Keratinocyte (primary cell): ENCODE measurements at regions not wholly inside any gene's neighbourhood (a gene's known extent, or its start where the extent isn't known, plus 50 kb on each side); places are given as distances from the start of the nearest gene placed in this dataset.

Source experiments
- DNase-seq: peaks from one replicate; pipeline ENCODE4 v3.0.0-alpha.2; 2011; ENCODE audit warnings: low read depth, missing footprints, low spot score
- FAIRE-seq: peaks from 2 replicates; lab custom pipeline; 2011; peaks lifted over from hg19 to GRCh38; lab: Jason Lieb, UNC
- H2AFZ ChIP-seq: 2 replicates; pipeline ENCODE4 v1.6.0; 2012; ENCODE audit warnings: low read length, control low read depth, inconsistent platforms; ENCODE audit not compliant: control insufficient read depth
- H3K27ac ChIP-seq: 2 replicates; pipeline ENCODE4 v1.5.1; 2011; ENCODE audit warnings: low read length; ENCODE audit not compliant: control insufficient read depth, insufficient read depth
- H3K27me3 ChIP-seq: 3 replicates; pipeline ENCODE4 v1.6.0; 2011; ENCODE audit warnings: low read length; ENCODE audit not compliant: control insufficient read depth, insufficient read depth; ENCODE audit errors: extremely low read depth
- H3K36me3 ChIP-seq, 2 experiments: 2 replicates in 1 of 2; 3 replicates in 1 of 2; pipeline ENCODE4 v1.5.1; 2011; ENCODE audit warnings: low read length in 2 of 2, mild to moderate bottlenecking in 1 of 2; ENCODE audit not compliant: control insufficient read depth in 2 of 2, insufficient read depth in 2 of 2; ENCODE audit errors: extremely low read depth in 1 of 2
- H3K4me1 ChIP-seq: 3 replicates; pipeline ENCODE4 v1.5.1; 2011; ENCODE audit warnings: low read length; ENCODE audit not compliant: control insufficient read depth, insufficient read depth; ENCODE audit errors: extremely low read depth
- H3K4me2 ChIP-seq: 3 replicates; pipeline ENCODE4 v1.6.0; 2011; ENCODE audit warnings: low read depth, low read length; ENCODE audit not compliant: control insufficient read depth, insufficient read depth; ENCODE audit errors: extremely low read depth
- H3K4me3 ChIP-seq, 3 experiments: fragments of 200-600 bp in 1 of 3; sonication (generic) in 1 of 3; 2 replicates in 2 of 3; 3 replicates in 1 of 3; pipeline ENCODE4 v1.5.1; 2011 to 2016; ENCODE audit warnings: low read length in 3 of 3, mild to moderate bottlenecking in 3 of 3, control low read depth in 2 of 3, inconsistent platforms in 1 of 3, low read depth in 1 of 3, mixed read lengths in 1 of 3, mixed run types in 1 of 3, moderate library complexity in 1 of 3; ENCODE audit not compliant: control insufficient read depth in 2 of 3, insufficient read depth in 2 of 3; ENCODE audit errors: extremely low read depth in 1 of 3
- H3K79me2 ChIP-seq: 2 replicates; pipeline ENCODE4 v1.6.0; 2012; ENCODE audit warnings: low read length; ENCODE audit not compliant: control insufficient read depth, insufficient read depth
- H3K9ac ChIP-seq: 3 replicates; pipeline ENCODE4 v1.6.0; 2011; ENCODE audit warnings: low read length; ENCODE audit not compliant: control insufficient read depth, insufficient read depth; ENCODE audit errors: extremely low read depth
- H3K9me1 ChIP-seq: 3 replicates; pipeline ENCODE4 v1.6.0; 2011; ENCODE audit warnings: low read length; ENCODE audit not compliant: control insufficient read depth, insufficient read depth; ENCODE audit errors: extremely low read depth
- H3K9me3 ChIP-seq: 2 replicates; pipeline ENCODE4 v1.5.1; 2012; ENCODE audit warnings: low read depth, low read length; ENCODE audit not compliant: control insufficient read depth
- H4K20me1 ChIP-seq: 3 replicates; pipeline ENCODE4 v1.6.0; 2011; ENCODE audit warnings: low read length; ENCODE audit not compliant: control insufficient read depth, insufficient read depth; ENCODE audit errors: extremely low read depth
- EZH2 ChIP-seq: IDR thresholded peaks from one replicate; pipeline ENCODE4 v1.6.1; 2012; ENCODE audit warnings: inconsistent platforms, mild to moderate bottlenecking, low read length, moderate library complexity
- dilution Hi-C: fragments of 300-500 bp; cut with MboI; formaldehyde crosslinking; loops from one replicate; pipeline ENCODE4 v1.7.0; 2020; ENCODE audit warnings: low sequenced_read_pairs; ENCODE audit not compliant: extremely low pct_ligation_motif_present
- TF ChIP-seq, protein P1 (sequence below), 3 experiments: IDR thresholded peaks in 1 of 3; conservative IDR thresholded peaks in 1 of 3; optimal IDR thresholded peaks in 1 of 3; 2 replicates in 2 of 3; 3 replicates in 1 of 3; pipeline versions ENCODE3 to v1.5.1; 2011; ENCODE audit warnings: low read length in 3 of 3, mild to moderate bottlenecking in 3 of 3, moderate library complexity in 2 of 3, control low read depth in 1 of 3, inconsistent platforms in 1 of 3; ENCODE audit not compliant: insufficient read depth in 2 of 3; ENCODE audit errors: extremely low read depth in 1 of 3

DNA sequence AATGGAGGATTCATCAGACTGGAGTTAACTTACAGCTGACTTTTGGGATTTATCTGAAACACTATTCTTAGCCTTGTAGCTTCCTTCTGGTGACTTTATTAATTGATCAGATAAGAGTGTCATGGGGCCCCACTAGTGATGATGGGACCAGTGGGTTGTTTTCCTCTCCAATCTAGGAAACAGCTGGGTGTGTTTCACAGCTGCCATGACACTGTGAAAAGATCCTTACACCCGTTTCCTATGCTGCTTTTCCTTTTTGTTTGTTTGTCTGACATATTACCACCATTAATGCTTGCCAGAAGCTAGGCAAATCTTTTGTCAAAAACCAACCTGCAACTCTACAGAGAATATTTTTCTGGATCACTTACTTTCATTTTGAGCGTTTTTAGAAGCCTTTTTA is 86.2 kb downstream of the ZBTB18 start:
- Histone ChIP-seq H3K9ac (no peak overlapping the region), H3K27me3 (no peaks in the 10 kb centered on the region), H3K9me1 (no peaks in the 10 kb centered on the region), H3K79me2 (no peaks in the 10 kb centered on the region), H3K4me3 (no peak overlapping the region), H3K4me2 (no peak overlapping the region), H2AFZ (no peak overlapping the region), H3K27ac (no peak overlapping the region), H3K9me3 (no peaks in the 10 kb centered on the region), H4K20me1 (no peaks in the 10 kb centered on the region), H3K4me1 (no peaks in the 10 kb centered on the region), H3K36me3 (no peaks in the 10 kb centered on the region)
- dilution Hi-C loops, result no loop called here
- TF ChIP-seq, protein P1, sequence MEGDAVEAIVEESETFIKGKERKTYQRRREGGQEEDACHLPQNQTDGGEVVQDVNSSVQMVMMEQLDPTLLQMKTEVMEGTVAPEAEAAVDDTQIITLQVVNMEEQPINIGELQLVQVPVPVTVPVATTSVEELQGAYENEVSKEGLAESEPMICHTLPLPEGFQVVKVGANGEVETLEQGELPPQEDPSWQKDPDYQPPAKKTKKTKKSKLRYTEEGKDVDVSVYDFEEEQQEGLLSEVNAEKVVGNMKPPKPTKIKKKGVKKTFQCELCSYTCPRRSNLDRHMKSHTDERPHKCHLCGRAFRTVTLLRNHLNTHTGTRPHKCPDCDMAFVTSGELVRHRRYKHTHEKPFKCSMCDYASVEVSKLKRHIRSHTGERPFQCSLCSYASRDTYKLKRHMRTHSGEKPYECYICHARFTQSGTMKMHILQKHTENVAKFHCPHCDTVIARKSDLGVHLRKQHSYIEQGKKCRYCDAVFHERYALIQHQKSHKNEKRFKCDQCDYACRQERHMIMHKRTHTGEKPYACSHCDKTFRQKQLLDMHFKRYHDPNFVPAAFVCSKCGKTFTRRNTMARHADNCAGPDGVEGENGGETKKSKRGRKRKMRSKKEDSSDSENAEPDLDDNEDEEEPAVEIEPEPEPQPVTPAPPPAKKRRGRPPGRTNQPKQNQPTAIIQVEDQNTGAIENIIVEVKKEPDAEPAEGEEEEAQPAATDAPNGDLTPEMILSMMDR (optimal IDR thresholded peaks at IDR 0.05 in 1 of 3, IDR thresholded peaks at IDR 0.05 in 1 of 3, conservative IDR thresholded peaks at IDR 0.05 in 1 of 3; ENCODE audit: extremely low read depth in 1 of 3, insufficient read depth in 2 of 3, low read length in 3 of 3), result no peak
- no peak for TF ChIP-seq EZH2
- FAIRE-seq (no peak), DNase-seq (no peak)

DNA sequence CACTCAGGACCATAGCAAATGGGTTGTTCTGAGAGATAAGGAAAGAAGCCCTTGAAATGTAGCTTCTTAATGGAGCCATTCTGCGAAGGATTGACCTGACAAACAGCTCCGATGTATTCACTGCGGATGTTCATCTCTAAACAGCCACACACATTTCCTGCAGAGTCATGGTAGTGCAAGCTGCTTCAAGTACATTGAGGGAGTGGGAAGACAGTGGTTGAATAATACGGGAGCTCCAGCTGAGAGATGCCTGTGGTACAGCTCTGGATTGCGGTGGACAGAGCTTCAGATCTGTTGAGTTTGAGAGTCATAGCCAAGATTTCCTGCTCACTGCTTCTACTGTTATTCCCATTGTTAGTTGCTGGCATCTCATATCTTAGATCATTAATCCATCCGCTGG is 86.6 kb downstream of the ZBTB18 start:
- no peak for TF ChIP-seq EZH2
- TF ChIP-seq, protein P1 (optimal IDR thresholded peaks at IDR 0.05 in 1 of 3, IDR thresholded peaks at IDR 0.05 in 1 of 3, conservative IDR thresholded peaks at IDR 0.05 in 1 of 3; ENCODE audit: extremely low read depth in 1 of 3, insufficient read depth in 2 of 3, low read length in 3 of 3), result no peak
- no peak for DNase-seq
- H4K20me1 ChIP-seq, result no peaks in the 10 kb centered on the region
- H2AFZ ChIP-seq, result no peak overlapping the region
- H3K4me1 ChIP-seq, result no peaks in the 10 kb centered on the region
- no peaks in the 10 kb centered on the region for H3K36me3 ChIP-seq
- H3K4me2 ChIP-seq, result no peak overlapping the region
- dilution Hi-C loops, result no loop called here
- no peak overlapping the region for H3K9ac ChIP-seq
- no peak overlapping the region for H3K27ac ChIP-seq
- H3K79me2 ChIP-seq, result no peaks in the 10 kb centered on the region
- H3K9me1 ChIP-seq, result no peaks in the 10 kb centered on the region
- H3K4me3 ChIP-seq, result no peak overlapping the region
- no peak for FAIRE-seq
- H3K9me3 ChIP-seq, result no peaks in the 10 kb centered on the region
- H3K27me3 ChIP-seq, result no peaks in the 10 kb centered on the region
